DND-41 (cell line): ENCODE measurements at regions not wholly inside any gene's neighbourhood (a gene's known extent, or its start where the extent isn't known, plus 50 kb on each side); places are given as distances from the start of the nearest gene placed in this dataset.

Experiments
- ATAC-seq: fragments of 200-7000 bp; cut with Tn5 transposase; 3 replicates; pipeline ENCODE4 v1.9.1; 2021; ENCODE audit warnings: low read depth; ENCODE audit not compliant: insufficient read depth
- DNase-seq: peaks from one replicate; pipeline ENCODE4 v3.0.0-alpha.2; 2020
- H2AFZ ChIP-seq: 2 replicates; pipeline ENCODE4 v1.6.0; 2012; ENCODE audit warnings: low read depth, low read length
- H3K27ac ChIP-seq: 2 replicates; pipeline ENCODE4 v1.5.1; 2012; ENCODE audit warnings: low read length, inconsistent platforms
- H3K27me3 ChIP-seq: fragments of 200-600 bp; sonication (generic); 2 replicates; pipeline ENCODE4 v1.6.0; 2012; ENCODE audit warnings: low read length, mild to moderate bottlenecking, inconsistent platforms; ENCODE audit not compliant: insufficient read depth, poor library complexity
- H3K36me3 ChIP-seq: 2 replicates; pipeline ENCODE4 v1.5.1; 2012; ENCODE audit warnings: low read length, inconsistent platforms; ENCODE audit not compliant: insufficient read depth
- H3K4me1 ChIP-seq: 2 replicates; pipeline ENCODE4 v1.5.1; 2012; ENCODE audit warnings: mild to moderate bottlenecking, low read length; ENCODE audit not compliant: insufficient read depth
- H3K4me2 ChIP-seq: 2 replicates; pipeline ENCODE4 v1.6.0; 2012; ENCODE audit warnings: mild to moderate bottlenecking, moderate library complexity, low read length, inconsistent platforms; ENCODE audit not compliant: insufficient read depth
- H3K4me3 ChIP-seq, 2 experiments: fragments of 200-600 bp in 1 of 2; shearing (Covaris generic) in 1 of 2; 2 replicates each; pipeline ENCODE4 v1.5.1; 2012 to 2016; ENCODE audit warnings: inconsistent platforms in 2 of 2, low read length in 2 of 2, mild to moderate bottlenecking in 2 of 2, low read depth in 1 of 2, moderate library complexity in 1 of 2
- H3K79me2 ChIP-seq: 2 replicates; pipeline ENCODE4 v1.6.0; 2012; ENCODE audit warnings: low read length, inconsistent platforms; ENCODE audit not compliant: insufficient read depth
- H3K9ac ChIP-seq: 2 replicates; pipeline ENCODE4 v1.6.0; 2012; ENCODE audit warnings: low read depth, mild to moderate bottlenecking, inconsistent platforms, low read length, moderate library complexity
- H3K9me3 ChIP-seq: 2 replicates; pipeline ENCODE4 v1.5.1; 2012; ENCODE audit warnings: low read length, moderate library complexity, mild to moderate bottlenecking, inconsistent platforms; ENCODE audit not compliant: insufficient read depth, severe bottlenecking
- H4K20me1 ChIP-seq: 2 replicates; pipeline ENCODE4 v1.6.0; 2012; ENCODE audit warnings: low read length; ENCODE audit not compliant: insufficient read depth
- CTCF ChIP-seq: IDR thresholded peaks from 2 replicates; pipeline ENCODE4 v1.5.1; 2012; ENCODE audit warnings: borderline replicate concordance, low read length, moderate library complexity, mild to moderate bottlenecking; ENCODE audit not compliant: poor library complexity, severe bottlenecking; ENCODE audit errors: extremely low read depth
- EZH2 ChIP-seq: IDR thresholded peaks from 3 replicates; pipeline ENCODE4 v1.6.1; 2012; ENCODE audit warnings: borderline replicate concordance, low read depth, mild to moderate bottlenecking, moderate library complexity, low read length, inconsistent platforms; ENCODE audit not compliant: severe bottlenecking

GRCh38 chr7:155877167-155877566, 64.9 kb upstream of the SHH start:
- H2AFZ ChIP-seq, result no peak overlapping the region
- no peak for TF ChIP-seq CTCF
- TF ChIP-seq EZH2, result no peak
- no peaks in the 10 kb centered on the region for H3K9me3 ChIP-seq
- ATAC-seq (no peak), DNase-seq (no peak)
- H3K36me3 ChIP-seq, result no peaks in the 10 kb centered on the region
- no peaks in the 10 kb centered on the region for H3K4me1 ChIP-seq
- no peaks in the 10 kb centered on the region for H3K79me2 ChIP-seq
- H3K27ac ChIP-seq, result no peak overlapping the region
- H3K4me3 ChIP-seq, result no peak overlapping the region
- no peak overlapping the region for H3K9ac ChIP-seq
- no peak overlapping the region for H3K4me2 ChIP-seq
- H3K27me3 ChIP-seq, result peaks cover 2% of the 10 kb centered on the region
- H4K20me1 ChIP-seq, result no peaks in the 10 kb centered on the region

GRCh38 chr7:155874411-155874810, 62.1 kb upstream of the SHH start:
- Histone ChIP-seq H2AFZ (no peak overlapping the region), H3K27ac (no peak overlapping the region), H4K20me1 (no peaks in the 10 kb centered on the region), H3K9me3 (no peaks in the 10 kb centered on the region), H3K4me1 (no peaks in the 10 kb centered on the region), H3K36me3 (no peaks in the 10 kb centered on the region), H3K9ac (no peak overlapping the region), H3K79me2 (no peaks in the 10 kb centered on the region), H3K27me3 (peaks cover 2% of the 10 kb centered on the region), H3K4me2 (no peak overlapping the region), H3K4me3 (no peak overlapping the region)
- ATAC-seq (no peak), DNase-seq (no peak)
- TF ChIP-seq CTCF (no peak), EZH2 (no peak)

GRCh38 chr7:155874010-155874409, 61.7 kb upstream of the SHH start:
- Histone ChIP-seq H3K4me3 (no peak overlapping the region), H3K4me1 (no peaks in the 10 kb centered on the region), H3K9ac (no peak overlapping the region), H3K27me3 (peaks cover 2% of the 10 kb centered on the region), H2AFZ (no peak overlapping the region), H3K27ac (no peak overlapping the region), H3K9me3 (no peaks in the 10 kb centered on the region), H3K79me2 (no peaks in the 10 kb centered on the region), H3K4me2 (no peak overlapping the region), H3K36me3 (no peaks in the 10 kb centered on the region), H4K20me1 (no peaks in the 10 kb centered on the region)
- TF ChIP-seq CTCF (no peak), EZH2 (no peak)
- no peak for DNase-seq
- ATAC-seq, result no peak
